ENCODE measurements at regions not wholly inside any gene's neighbourhood (a gene's known extent, or its start where the extent isn't known, plus 50 kb on each side); places are given as distances from the start of the nearest gene placed in this dataset.

GRCh38 chr3:163587342-163587741, 1491.0 kb downstream of the SI start:
- DNase-seq (ENCODE audit: low spot score), result no peak
- no peak for TF ChIP-seq EZH2 (IDR thresholded peaks at IDR 0.05; ENCODE audit: borderline replicate concordance)
- TF ChIP-seq CTCF (IDR thresholded peaks at IDR 0.05; ENCODE audit: poor library complexity), result no peak
- TF ChIP-seq EZH2phosphoT487 (IDR thresholded peaks at IDR 0.05; ENCODE audit: low read depth, severe bottlenecking, unreplicated experiment), result no peak
- H3K4me2 ChIP-seq, result no peak overlapping the region
- H3K79me2 ChIP-seq, result no peaks in the 10 kb centered on the region
- no peaks in the 10 kb centered on the region for H3K4me1 ChIP-seq (ENCODE audit: insufficient read depth)
- WGBS (ENCODE audit: low lambda C conversion rate, missing lambda C conversion rate), result 93% methylated on average over 2 of the region's 2 CpGs
- no peak overlapping the region for H3K4me3 ChIP-seq
- no peaks in the 10 kb centered on the region for H3K9me3 ChIP-seq (ENCODE audit: low read depth)
- H3K36me3 ChIP-seq (replicated peaks; ENCODE audit: insufficient read depth, low read depth), result no peaks in the 10 kb centered on the region
- no peak overlapping the region for H2AFZ ChIP-seq
- no peak overlapping the region for H3K27ac ChIP-seq
- no peaks in the 10 kb centered on the region for H3K9me2 ChIP-seq (replicated peaks; ENCODE audit: insufficient read depth)
- H4K20me1 ChIP-seq (ENCODE audit: insufficient read depth, poor library complexity, severe bottlenecking), result no peaks in the 10 kb centered on the region
- H3K27me3 ChIP-seq, result no peaks in the 10 kb centered on the region

DNA sequence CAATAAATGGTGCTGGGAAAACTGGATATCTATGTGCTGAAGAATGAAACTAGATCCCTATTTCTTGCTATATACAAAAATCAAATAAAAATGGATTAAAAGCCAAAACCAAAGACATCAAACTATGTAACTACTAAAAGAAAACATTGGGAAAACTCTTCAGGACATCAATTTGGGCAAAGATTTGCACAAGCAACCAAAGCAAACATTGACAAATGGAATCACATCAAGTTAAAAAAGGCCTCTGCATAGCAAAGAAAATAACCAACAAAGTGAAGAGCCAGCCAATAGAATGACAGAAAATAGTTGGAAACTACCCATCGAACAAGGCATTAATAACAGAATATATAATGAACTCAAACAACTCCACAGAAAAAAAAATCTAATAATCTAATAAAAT, 1495.3 kb downstream of the SI start:
- Histone ChIP-seq H3K27ac (no peak overlapping the region), H3K9me2 (replicated peaks; ENCODE audit: insufficient read depth) (no peaks in the 10 kb centered on the region), H3K4me2 (no peak overlapping the region), H2AFZ (no peak overlapping the region), H3K36me3 (replicated peaks; ENCODE audit: insufficient read depth, low read depth) (no peaks in the 10 kb centered on the region), H3K4me3 (no peak overlapping the region), H3K4me1 (ENCODE audit: insufficient read depth) (no peaks in the 10 kb centered on the region), H4K20me1 (ENCODE audit: insufficient read depth, poor library complexity, severe bottlenecking) (no peaks in the 10 kb centered on the region), H3K79me2 (no peaks in the 10 kb centered on the region), H3K9me3 (ENCODE audit: low read depth) (no peaks in the 10 kb centered on the region), H3K27me3 (no peaks in the 10 kb centered on the region)
- 90% methylated on average over 1 of the region's 1 CpG for WGBS (ENCODE audit: low lambda C conversion rate, missing lambda C conversion rate)
- TF ChIP-seq CTCF (IDR thresholded peaks at IDR 0.05; ENCODE audit: poor library complexity) (no peak), EZH2phosphoT487 (IDR thresholded peaks at IDR 0.05; ENCODE audit: low read depth, severe bottlenecking, unreplicated experiment) (no peak), EZH2 (IDR thresholded peaks at IDR 0.05; ENCODE audit: borderline replicate concordance) (no peak)
- DNase-seq (ENCODE audit: low spot score), result no peak

DNA sequence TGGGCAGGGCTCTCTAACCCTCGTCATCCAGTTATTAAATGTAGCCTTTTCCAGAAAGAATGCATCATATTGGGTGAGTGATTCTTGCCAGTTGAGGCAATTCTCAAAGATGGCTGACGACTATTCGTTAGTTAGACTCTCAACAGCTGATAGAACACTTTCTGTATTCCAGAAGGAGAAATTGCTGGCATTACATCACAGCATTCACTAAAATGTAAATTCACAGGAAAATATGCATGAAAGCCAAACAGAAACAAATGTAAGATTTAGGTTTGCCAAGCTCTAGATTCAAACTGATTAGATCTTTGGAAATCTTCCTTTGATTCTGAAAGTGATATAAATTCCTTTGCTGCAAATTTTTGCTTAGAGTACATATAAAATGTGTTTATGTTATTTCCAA, 1501.0 kb downstream of the SI start:
- no peak overlapping the region for H3K27ac ChIP-seq
- H2AFZ ChIP-seq, result no peak overlapping the region
- H4K20me1 ChIP-seq (ENCODE audit: insufficient read depth, poor library complexity, severe bottlenecking), result no peaks in the 10 kb centered on the region
- WGBS (ENCODE audit: low lambda C conversion rate, missing lambda C conversion rate), result 89% methylated on average over 3 of the region's 3 CpGs
- H3K4me1 ChIP-seq (ENCODE audit: insufficient read depth), result no peaks in the 10 kb centered on the region
- H3K4me3 ChIP-seq, result no peak overlapping the region
- H3K9me3 ChIP-seq (ENCODE audit: low read depth), result no peaks in the 10 kb centered on the region
- H3K36me3 ChIP-seq (replicated peaks; ENCODE audit: insufficient read depth, low read depth), result no peaks in the 10 kb centered on the region
- no peaks in the 10 kb centered on the region for H3K9me2 ChIP-seq (replicated peaks; ENCODE audit: insufficient read depth)
- H3K4me2 ChIP-seq, result no peak overlapping the region
- no peaks in the 10 kb centered on the region for H3K27me3 ChIP-seq
- DNase-seq (ENCODE audit: low spot score), result no peak
- H3K79me2 ChIP-seq, result no peaks in the 10 kb centered on the region
- TF ChIP-seq CTCF (IDR thresholded peaks at IDR 0.05; ENCODE audit: poor library complexity) (no peak), EZH2phosphoT487 (IDR thresholded peaks at IDR 0.05; ENCODE audit: low read depth, severe bottlenecking, unreplicated experiment) (no peak), EZH2 (IDR thresholded peaks at IDR 0.05; ENCODE audit: borderline replicate concordance) (no peak)

DNA sequence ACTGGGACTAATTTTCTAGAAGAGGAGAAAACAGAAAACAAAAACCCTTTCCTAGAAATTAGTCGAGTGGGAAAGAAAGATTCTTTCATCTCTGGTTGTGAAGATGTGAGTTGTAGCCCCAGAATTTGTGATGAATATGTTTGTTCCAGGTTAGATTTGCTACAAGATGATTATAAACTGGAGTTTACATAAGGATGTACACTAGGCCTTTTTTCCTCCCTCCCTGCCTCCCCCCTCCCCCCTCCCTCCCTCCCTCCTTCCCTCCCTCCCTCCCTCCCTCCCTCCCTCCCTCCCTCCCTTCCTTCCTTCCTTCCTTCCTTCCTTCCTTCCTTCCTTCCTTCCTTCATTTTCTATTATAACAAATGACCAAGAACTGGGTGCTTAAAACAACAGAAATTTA, 1502.0 kb downstream of the SI start:
- H3K4me1 ChIP-seq (ENCODE audit: insufficient read depth), result no peaks in the 10 kb centered on the region
- no peaks in the 10 kb centered on the region for H3K79me2 ChIP-seq
- no peak for TF ChIP-seq CTCF (IDR thresholded peaks at IDR 0.05; ENCODE audit: poor library complexity)
- TF ChIP-seq EZH2phosphoT487 (IDR thresholded peaks at IDR 0.05; ENCODE audit: low read depth, severe bottlenecking, unreplicated experiment), result no peak
- no peak for TF ChIP-seq EZH2 (IDR thresholded peaks at IDR 0.05; ENCODE audit: borderline replicate concordance)
- no peaks in the 10 kb centered on the region for H3K27me3 ChIP-seq
- no peaks in the 10 kb centered on the region for H3K9me3 ChIP-seq (ENCODE audit: low read depth)
- no peaks in the 10 kb centered on the region for H3K36me3 ChIP-seq (replicated peaks; ENCODE audit: insufficient read depth, low read depth)
- no peaks in the 10 kb centered on the region for H3K9me2 ChIP-seq (replicated peaks; ENCODE audit: insufficient read depth)
- H3K4me3 ChIP-seq, result no peak overlapping the region
- H3K27ac ChIP-seq, result no peak overlapping the region
- no peak for DNase-seq (ENCODE audit: low spot score)
- no peak overlapping the region for H3K4me2 ChIP-seq
- H4K20me1 ChIP-seq (ENCODE audit: insufficient read depth, poor library complexity, severe bottlenecking), result no peaks in the 10 kb centered on the region
- no peak overlapping the region for H2AFZ ChIP-seq
- 75% methylated on average over 1 of the region's 1 CpG for WGBS (ENCODE audit: low lambda C conversion rate, missing lambda C conversion rate)

Measured in hepatocyte (in vitro differentiated cells).